Stimulated activated CD8-positive, alpha-beta memory T cell treated with anti-CD3 and anti-CD28 coated beads, Interleukin-4, amount 100 ng/mL, for 1 hour (primary cell): ENCODE measurements at regions not wholly inside any gene's neighbourhood (a gene's known extent, or its start where the extent isn't known, plus 50 kb on each side); places are given as distances from the start of the nearest gene placed in this dataset.

Experiments
- DNase-seq, 2 donors: peaks; one replicate each; pipeline ENCODE4 v3.0.0-alpha.2; 2020; ENCODE audit warnings: low read depth in 2 of 2, low spot score in 1 of 2

GRCh38 chr7:45349090-45349489 lies 191.5 kb downstream of the RAMP3 start:
- no peak for DNase-seq

DNA sequence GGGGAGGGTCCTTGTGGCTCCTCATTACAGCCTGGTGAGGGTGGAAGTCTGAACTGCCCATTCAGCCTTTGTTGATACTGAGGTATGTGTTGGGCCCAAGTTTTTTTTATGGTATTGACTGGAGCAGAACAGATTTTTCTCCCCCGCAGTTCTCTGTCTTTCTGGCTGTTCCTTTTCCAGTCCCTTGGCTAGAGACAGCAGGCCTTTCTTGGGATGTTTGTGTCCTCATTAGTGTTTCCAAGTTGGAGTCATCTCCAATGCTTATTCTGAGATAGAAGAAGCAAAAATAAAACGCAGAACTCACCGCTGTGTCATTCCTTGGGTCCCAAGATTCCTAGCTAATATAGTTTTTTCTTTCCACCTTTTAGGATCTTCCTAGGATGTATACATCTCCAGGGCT lies 193.3 kb downstream of the RAMP3 start:
- DNase-seq = no peak

DNA sequence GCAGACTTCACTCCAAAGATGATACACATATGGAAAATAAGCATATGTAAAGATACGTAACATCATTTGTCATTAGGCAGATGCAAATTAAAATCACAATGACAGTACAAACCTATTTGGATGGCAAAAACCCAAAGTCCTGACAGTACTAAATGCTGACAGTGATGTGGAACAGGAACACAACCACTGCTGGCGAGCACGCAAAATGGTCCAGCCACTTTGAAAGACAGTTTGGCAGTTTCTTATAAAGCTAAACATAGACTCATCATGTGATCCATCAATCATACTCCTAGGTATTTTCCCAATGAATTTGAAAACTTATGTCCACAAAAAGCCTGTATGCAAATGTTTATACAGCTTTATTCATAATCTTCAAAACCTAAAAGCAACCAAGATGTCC lies 200.7 kb downstream of the RAMP3 start:
- no peak for DNase-seq

DNA sequence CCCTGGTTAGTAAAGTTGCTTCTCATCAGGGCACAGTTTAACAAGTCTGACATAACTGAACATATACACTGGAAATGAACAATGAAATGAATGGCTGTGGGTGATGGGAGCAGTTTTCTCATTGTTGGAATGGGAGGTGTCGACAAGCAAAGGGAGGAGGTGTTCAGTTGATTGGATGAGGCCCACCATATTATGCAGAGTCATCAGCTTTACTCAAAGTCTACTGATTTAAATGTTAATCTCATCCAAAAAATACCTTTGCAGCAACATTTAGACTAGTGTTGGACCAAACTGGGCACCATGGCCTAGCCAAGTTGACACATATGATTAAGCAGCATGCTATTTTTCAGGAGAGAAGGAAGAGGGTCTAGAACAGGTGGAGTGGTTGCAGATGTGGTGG lies 201.7 kb downstream of the RAMP3 start:
- no peak for DNase-seq

GRCh38 chr7:45359776-45360175 lies 202.2 kb downstream of the RAMP3 start:
- DNase-seq = no peak

- DNase-seq = no peak
Measured at GRCh38 chr7:45363669-45364068, 206.1 kb downstream of the RAMP3 start.

DNA sequence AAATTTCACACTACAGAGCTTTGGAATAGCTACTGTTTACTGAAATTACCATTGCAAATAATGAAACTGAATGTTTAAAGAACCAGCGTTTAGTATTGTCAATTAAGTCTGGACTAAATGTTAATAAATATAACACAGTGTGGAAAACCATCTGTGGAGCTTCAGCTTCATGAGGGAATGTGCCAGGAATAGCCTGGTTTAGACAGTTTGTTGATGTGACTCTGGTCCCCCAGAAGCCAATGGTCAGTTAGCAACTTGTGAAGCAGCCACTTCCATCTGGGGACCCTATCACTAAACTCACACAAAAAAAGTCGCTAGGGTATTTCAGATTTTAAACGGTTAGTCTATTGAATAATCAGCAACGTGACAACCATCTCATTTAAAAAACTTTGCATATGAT lies 207.8 kb downstream of the RAMP3 start:
- no peak for DNase-seq

DNA sequence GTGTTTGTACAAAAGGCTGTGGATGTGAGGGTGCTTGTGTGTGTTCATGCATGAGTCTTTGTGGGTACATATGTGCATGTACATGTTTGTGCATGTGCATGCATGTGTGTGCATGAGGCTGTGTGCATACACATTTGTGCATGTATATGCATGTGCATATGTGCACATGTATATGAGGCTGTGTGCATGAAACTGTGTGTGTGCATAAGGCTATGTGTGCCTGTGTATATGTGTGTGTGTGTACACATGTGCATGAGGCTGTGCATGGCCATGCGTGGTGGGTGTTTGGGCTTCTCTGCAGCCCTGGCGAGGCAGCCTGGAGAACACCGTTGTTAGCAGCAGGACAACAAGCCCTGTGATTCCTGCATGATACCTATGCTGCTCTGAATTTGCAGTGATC lies 207.7 kb upstream of the ADCY1 start:
- no peak for DNase-seq

DNA sequence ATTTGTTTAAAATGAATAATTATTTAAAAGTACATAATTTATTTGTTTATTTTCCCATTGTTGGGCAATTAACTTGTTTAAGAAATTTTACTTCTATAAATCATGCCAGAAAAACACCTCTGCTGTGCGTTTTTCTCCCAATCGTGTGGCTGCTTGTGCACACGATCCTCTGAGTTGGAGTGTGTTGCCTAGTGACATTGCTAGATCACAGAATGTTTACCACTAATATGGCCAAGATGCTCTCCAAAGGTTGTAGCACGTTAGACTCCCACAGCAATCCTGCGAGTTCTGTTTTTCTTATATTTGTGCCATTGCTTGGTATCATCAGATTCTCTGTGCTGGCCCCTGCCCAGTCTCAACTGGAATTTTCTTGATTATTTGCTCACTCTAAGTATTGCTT lies 207.1 kb upstream of the ADCY1 start:
- DNase-seq = no peak

DNA sequence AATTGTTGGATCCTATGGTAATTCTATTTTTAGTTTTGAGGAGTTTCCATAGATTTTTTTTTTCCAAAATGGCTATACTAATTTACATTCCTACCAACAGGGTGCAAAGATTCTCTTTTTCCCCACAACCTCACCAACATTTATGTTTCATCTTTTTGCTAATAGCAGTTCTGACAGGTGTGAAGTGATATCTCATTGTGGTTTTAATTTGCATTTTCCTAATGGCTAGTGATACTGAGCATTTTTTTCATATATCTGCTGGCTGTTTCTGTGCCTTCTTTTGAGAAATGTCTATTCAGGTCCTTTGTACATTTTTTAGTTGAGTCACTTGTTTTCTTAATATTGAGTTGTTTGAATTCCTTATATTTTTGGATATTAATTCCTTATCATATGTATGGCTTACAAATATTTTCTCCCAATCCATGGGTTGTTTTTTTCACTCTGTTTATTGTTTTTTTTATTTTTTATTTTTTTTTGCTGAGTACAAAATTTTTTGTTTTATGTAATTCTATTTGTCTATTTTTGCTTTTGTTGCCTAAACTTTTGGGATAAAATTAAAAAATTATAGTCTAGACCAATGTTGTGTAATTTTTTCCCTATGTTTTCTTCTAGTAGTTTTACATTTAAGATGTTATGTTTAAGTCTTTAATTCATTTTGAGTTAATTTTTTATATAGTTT lies 205.9 kb upstream of the ADCY1 start:
- no peak for DNase-seq

DNA sequence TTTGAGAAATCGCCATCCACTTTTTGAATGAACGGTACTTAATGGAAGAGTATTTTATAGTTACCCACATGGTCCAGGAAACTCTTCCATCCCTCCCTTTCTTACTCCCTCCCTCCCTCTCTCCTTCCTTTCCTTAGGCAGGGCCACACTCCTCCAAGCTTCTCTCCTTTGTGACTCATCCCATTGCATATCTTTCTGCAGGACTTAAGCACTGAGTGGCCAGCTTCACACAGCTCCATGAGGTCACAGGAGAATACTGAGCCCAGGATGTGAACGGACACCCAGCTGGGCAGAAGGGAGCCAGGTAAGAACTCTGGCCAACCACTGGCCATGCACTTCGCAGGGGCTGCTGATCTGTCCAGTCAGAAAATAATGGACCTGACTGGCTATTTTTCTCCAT lies 189.7 kb upstream of the ADCY1 start:
- DNase-seq = no peak

DNA sequence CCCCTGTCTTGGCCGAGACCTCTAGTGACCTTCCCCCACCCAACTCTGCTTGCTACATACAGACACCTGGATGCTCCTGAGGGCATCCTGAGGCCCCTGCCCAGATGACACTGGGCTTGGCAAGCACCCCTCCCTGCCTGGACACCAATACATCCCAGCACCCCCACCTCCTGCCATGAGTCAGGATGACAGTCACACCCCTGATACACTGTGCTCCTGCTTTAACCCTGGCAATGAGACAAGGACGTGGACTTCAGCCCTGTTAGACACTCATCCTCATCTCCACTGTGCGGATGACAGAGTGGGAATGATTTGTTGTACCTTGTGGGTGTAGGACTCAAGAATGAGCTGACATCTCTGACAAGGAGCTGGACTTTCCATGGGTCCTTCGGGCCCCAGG lies 186.3 kb upstream of the ADCY1 start:
- no peak for DNase-seq

- DNase-seq = no peak
Measured at GRCh38 chr7:45389073-45389872, 184.9 kb upstream of the ADCY1 start.

- DNase-seq = no peak
Measured at GRCh38 chr7:45390180-45390579, 184.0 kb upstream of the ADCY1 start.

DNA sequence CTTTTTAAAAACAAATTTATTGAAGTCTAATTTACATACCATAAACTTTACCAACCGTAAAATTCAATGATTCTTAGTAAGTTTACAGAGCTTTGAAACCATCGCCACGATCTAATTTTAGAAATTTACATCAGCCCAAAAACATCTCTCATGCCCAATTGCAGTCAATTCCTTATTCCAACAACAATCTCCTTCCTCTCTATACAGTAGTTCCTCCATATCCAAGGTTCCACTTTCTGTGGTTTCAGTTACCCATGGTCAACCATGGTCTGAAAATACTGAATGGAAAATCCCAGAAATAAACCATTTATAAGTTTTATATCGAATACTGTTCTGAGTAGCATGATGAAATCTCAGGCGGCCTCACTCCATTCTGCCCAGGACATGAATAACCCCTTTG lies 183.4 kb upstream of the ADCY1 start:
- no peak for DNase-seq

DNA sequence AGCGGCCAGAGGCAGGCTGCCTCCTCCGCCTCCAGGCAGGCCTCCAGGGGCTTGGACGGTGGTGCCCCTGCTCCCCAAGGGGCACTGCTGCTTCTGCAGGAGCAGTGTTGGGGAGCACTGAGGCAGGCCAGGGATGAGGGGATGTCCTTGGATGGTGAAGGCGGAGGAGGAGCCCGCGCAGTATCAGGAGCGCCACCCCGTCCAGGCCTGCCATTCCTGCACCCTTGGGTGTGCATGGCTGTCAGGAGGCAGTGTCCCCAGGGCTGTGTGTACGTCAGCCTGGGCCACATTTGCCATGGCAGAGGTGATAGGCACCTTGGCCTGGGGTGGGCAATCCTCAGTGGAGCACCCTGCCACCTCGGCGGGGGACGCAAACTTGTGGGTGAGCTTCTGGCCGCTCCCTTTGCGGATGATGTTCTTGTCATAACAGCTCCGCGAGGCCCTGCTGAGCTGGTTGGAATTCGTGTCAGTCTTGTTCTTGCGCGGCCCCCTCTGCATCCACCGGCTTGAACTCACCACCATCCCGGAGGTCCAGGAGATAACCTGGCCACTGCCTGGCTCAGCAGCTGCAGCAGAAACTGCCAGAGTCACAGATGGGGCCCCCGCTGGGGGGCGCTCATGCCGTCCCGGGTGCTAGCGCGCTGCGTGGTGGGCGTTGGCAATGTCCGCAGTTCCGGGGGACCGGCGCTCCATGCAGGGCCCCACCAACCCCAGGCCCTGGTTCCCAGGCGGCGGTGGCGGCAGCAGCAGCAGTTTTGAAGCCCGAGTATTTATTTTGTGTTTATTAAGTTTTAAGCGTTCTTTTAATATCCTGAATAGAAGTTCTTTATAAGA lies 182.3 kb upstream of the ADCY1 start:
- DNase-seq = no peak

DNA sequence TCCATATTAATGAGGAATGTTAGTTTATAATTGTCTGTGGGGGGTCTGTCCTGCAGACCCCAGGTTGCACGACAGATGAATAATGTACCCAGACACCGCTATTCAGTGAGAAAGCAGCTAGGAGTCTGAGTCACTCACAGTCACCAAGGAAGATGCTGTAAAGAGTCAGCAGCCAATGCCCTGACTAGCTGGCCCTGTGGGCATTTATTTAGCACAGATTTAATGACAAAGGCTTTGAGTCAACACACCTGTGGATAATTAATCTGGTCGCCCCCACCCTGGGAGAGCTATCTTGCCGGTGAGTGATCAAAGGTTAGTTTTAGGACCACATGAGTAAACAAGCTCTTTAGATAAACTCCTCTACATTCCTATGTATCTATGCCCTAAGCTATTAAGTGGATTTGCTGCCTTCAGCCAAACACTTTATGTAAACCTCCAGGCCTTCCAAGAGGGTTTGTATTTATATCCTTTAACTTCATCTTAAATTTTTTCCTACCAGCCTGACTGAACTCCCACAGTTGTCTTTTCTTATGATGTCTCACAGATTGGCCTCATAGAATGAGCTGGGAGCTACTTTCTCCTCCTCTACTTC lies 180.0 kb upstream of the ADCY1 start:
- DNase-seq = no peak

GRCh38 chr7:45399069-45399468 lies 175.1 kb upstream of the ADCY1 start:
- DNase-seq = no peak

GRCh38 chr7:45400680-45401079 lies 173.5 kb upstream of the ADCY1 start:
- no peak for DNase-seq

DNA sequence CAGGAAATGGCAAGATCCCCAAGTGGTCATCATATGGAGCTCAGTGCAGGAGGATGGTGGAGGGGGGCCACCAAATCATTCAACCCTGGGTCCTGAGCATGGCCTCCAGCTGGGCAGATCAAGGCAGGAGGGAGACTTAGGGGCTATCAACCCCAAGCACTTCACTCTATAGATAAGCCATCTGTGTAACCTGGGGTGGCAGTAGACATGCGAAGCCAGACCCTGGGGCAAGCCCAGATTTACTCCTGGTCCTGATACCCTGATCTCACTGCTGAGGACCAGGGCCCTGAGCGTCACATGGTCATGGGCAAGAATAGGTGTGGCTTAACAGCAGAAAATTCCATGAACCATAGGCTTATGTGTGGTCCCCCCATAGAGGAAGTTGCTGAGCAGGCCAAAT lies 173.0 kb upstream of the ADCY1 start:
- no peak for DNase-seq

GRCh38 chr7:45401851-45402250 lies 172.3 kb upstream of the ADCY1 start:
- DNase-seq = no peak
